ENCODE measurements at regions not wholly inside any gene's neighbourhood (a gene's known extent, or its start where the extent isn't known, plus 50 kb on each side); places are given as distances from the start of the nearest gene placed in this dataset.

DNA sequence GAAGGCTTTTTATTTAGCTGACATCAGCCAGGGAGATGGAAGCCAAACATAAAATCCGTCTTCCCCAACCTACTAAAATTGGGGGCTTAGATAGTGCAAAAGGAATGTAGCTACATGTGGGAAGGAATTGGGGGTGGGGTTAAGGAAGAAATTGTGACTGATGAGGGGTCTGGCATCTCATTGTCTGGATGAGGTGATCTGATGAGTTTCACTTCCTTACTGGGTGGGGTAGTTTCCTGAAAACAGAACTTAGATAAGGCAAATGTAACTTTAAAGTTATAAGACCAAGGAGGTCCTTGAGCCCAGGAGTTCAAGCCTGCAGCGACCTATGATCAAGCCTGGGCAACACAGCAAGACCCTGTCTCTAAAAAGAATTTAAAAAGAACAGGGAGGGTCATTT is 105.5 kb upstream of the NEIL3 start:
- no peak overlapping the region for H3K27ac Mint-ChIP-seq
- H3K36me3 Mint-ChIP-seq, result no peaks in the 10 kb centered on the region
- peak overlapping the region in 1 of 4 donors; percentile 60 for H3K4me3 Mint-ChIP-seq
- no peaks in the 10 kb centered on the region for H3K4me1 Mint-ChIP-seq
- H3K9me3 Mint-ChIP-seq, result peaks cover 2 to 15% (median 2%) of the 10 kb centered on the region in 3 donors
- H3K27me3 Mint-ChIP-seq, result no peaks in the 10 kb centered on the region

DNA sequence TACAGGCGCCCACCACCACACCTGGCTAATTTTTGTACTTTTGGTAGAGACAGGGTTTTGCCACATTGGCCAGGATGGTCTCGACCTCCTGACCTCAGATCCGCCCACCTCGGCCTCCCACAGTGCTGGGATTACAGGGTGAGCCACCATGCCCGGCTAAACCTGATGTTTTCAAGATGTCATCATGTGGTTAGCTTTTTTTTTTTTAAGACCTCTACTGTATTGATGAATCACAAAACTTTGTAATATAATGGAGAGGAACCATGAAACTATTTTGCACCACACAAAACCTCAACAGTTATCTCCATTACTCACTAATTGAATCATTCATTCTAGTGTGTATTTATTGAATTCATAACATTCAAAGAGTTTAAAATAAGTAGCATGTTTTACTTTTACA is 94.7 kb upstream of the NEIL3 start:
- peaks cover 2% of the 10 kb centered on the region for H3K36me3 Mint-ChIP-seq
- H3K9me3 Mint-ChIP-seq, result no peaks in the 10 kb centered on the region
- no peak overlapping the region for H3K4me3 Mint-ChIP-seq
- H3K27me3 Mint-ChIP-seq, result no peaks in the 10 kb centered on the region
- no peak overlapping the region for H3K27ac Mint-ChIP-seq
- no peaks in the 10 kb centered on the region for H3K4me1 Mint-ChIP-seq

DNA sequence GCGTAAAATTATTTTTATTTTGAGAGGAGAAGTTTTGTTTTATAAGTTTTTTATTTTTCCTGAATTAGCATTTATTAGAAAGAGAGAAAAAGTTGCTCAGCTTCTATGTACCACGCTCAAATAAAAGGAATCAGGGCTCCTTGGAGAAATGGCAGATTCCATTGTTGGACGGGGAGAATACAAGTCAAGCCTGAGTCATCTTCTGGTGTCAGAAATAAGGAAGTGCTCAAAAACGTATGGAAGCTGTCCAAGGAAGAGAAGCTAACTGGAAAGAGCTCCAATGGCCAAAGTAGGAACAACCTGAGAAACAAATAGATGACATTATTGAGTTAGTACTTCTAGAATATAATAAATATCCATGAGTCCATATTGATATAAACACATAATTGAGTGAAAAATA is 89.3 kb upstream of the NEIL3 start:
- Mint-ChIP-seq H3K27me3 (no peaks in the 10 kb centered on the region), H3K4me3 (no peak overlapping the region), H3K4me1 (peaks cover 0 to 1% (median 0%) of the 10 kb centered on the region in 3 donors), H3K9me3 (no peaks in the 10 kb centered on the region), H3K36me3 (peaks cover 2% of the 10 kb centered on the region), H3K27ac (no peak overlapping the region)

DNA sequence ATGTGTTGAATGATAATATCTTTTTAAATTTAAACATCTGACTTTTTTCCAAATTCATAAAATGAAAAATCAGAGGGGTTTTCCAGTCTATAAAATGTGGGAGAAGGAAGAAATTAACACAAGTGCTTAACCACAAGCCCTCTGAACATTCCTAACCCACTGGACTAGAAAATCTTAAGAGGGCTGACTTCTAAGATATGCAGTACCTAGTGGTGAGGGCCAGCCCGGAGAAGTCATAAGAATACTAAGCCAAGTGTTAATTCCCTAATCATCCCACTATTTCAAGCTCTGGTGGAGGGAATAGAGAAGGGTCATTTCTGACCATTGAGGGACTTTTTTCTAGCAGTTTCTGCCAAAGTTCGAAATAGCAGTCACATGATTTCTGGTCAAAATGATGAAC is 86.9 kb upstream of the NEIL3 start:
- Mint-ChIP-seq H3K4me3 (no peak overlapping the region), H3K27ac (no peak overlapping the region), H3K27me3 (no peaks in the 10 kb centered on the region), H3K36me3 (peaks cover 2% of the 10 kb centered on the region), H3K9me3 (no peaks in the 10 kb centered on the region), H3K4me1 (peaks cover 0 to 1% (median 0%) of the 10 kb centered on the region in 3 donors)

DNA sequence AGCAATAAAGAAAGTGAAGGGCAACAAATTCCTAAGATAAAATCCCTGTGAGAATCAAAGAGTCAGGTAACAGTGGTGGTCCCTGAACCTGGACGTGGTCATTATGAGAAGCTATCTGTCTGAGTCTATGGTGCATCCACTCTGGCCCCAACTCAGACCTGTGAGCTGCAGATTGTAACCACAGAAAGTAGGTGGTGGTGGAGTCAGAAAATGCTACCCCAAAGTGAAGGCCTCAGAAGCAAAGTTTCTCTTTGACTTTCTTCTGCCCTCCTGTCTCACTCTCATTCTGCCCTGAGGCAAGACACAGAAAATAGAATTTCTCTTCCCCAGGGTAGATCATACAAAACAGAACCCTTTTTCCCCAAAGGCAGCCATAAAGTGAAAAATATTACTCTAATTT is 84.1 kb upstream of the NEIL3 start:
- Mint-ChIP-seq H3K4me1 (peaks cover 0 to 3% (median 1%) of the 10 kb centered on the region in 3 donors), H3K36me3 (no peaks in the 10 kb centered on the region), H3K27me3 (no peaks in the 10 kb centered on the region), H3K9me3 (no peaks in the 10 kb centered on the region), H3K4me3 (no peak overlapping the region), H3K27ac (no peak overlapping the region)

DNA sequence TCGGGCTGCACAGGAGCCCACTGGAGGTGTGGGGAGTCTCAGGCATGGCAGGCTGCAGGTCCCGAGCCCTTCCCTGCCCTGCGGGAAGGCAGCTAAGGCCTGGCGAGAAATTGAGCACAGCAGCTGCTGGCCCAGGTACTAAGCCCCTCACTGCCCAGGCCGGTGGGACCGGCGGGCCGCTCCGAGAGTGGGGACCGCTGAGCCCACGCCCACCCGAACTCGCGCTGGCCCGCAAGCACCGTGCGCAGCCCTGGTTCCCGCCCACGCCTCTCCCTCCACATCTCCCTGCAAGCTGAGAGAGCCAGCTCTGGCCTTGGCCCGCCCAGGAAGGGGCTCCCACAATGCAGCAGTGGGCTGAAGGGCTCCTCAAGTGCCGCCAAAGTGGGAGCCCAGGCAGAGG is 82.0 kb upstream of the NEIL3 start:
- Mint-ChIP-seq H3K27me3 (no peaks in the 10 kb centered on the region), H3K9me3 (no peaks in the 10 kb centered on the region), H3K4me3 (no peak overlapping the region), H3K4me1 (peaks cover 0 to 3% (median 1%) of the 10 kb centered on the region in 3 donors), H3K27ac (no peak overlapping the region), H3K36me3 (no peaks in the 10 kb centered on the region)

DNA sequence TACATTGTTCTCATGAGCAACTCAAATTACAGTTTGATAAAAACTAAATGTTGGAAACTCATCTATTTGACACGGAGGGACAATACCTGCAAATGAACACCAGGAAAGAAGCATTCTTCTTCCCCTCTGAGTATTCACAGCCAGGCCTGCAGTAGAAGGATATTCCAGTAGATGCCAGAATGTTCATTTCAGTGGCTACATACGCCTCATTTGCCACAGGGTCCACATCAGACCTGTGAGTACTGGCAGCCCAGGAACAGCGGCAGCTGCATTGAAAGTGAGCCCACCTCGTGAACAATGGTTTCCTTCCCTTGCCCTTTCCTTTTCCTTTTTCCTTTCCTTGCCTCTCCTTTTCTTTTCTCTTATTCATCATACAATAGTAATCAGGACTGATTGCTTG is 81.1 kb upstream of the NEIL3 start:
- Mint-ChIP-seq H3K4me3 (peak overlapping the region in 1 of 4 donors; percentile 3), H3K27me3 (no peaks in the 10 kb centered on the region), H3K27ac (no peak overlapping the region), H3K4me1 (peaks cover 0 to 3% (median 1%) of the 10 kb centered on the region in 3 donors), H3K36me3 (no peaks in the 10 kb centered on the region), H3K9me3 (no peaks in the 10 kb centered on the region)

DNA sequence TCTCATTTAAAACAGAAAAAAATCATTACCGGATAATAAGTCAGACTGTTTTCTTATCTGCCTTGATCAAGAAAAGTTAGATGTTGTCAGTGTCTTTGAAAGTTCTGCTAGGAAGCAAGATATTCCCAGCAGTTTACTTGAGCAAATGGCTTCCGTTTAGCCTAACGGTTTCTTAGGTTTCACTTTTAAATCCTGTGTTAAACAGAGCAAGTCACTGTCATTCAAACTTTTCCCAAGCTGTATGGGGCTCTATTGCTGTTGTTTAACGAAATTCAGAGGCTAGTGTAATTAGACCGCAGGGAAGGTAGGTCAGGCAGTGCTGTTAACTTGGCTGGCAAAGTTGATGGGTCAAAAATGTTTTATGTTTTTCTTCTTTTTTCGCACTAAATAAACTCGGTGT is 80.3 kb upstream of the NEIL3 start:
- Mint-ChIP-seq H3K27ac (no peak overlapping the region), H3K4me3 (peak overlapping the region in 3 of 4 donors; percentile 35 to 47 (median 35)), H3K4me1 (peaks cover 0 to 3% (median 0%) of the 10 kb centered on the region in 3 donors), H3K9me3 (no peaks in the 10 kb centered on the region), H3K36me3 (no peaks in the 10 kb centered on the region), H3K27me3 (no peaks in the 10 kb centered on the region)

DNA sequence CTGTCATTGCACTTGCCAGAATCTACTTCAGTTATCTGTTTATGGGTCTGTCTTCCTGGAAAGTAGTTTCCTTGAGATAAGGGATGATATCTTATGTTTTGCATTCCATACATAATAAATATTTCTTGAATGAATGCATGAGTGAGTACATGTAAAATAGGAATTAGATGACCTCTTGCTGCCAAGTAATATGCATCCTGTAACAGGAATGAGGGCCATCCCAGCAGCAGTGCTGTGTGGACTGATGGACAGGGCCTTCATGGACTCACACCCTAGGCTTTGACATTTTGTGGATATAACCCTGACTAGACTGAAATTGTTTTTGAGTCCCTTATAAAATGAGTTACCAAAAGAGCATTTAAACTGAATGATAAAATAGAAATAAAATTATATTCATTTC is 77.2 kb upstream of the NEIL3 start:
- peaks cover 0 to 3% (median 0%) of the 10 kb centered on the region in 3 donors for H3K4me1 Mint-ChIP-seq
- no peak overlapping the region for H3K4me3 Mint-ChIP-seq
- H3K9me3 Mint-ChIP-seq, result no peaks in the 10 kb centered on the region
- no peaks in the 10 kb centered on the region for H3K36me3 Mint-ChIP-seq
- H3K27ac Mint-ChIP-seq, result no peak overlapping the region
- no peaks in the 10 kb centered on the region for H3K27me3 Mint-ChIP-seq

DNA sequence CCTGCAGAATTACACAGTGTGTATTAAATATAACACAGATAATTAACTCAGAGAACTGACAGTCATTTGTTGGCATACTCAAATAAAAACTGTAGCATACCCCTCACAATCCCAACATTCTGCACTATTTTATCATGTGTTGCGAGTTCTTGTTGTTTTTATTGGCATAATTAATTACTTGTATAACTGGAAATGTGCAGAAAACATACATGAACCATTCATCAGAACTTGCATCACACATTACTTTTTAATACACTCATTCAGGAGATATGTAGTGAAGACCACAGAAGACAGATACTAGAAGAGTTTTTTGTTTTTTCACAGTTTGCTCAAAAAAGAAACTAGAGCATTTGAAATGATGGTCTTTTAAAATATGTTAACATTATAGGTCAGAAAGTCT is 74.6 kb upstream of the NEIL3 start:
- no peaks in the 10 kb centered on the region for H3K4me1 Mint-ChIP-seq
- no peaks in the 10 kb centered on the region for H3K27me3 Mint-ChIP-seq
- H3K9me3 Mint-ChIP-seq, result no peaks in the 10 kb centered on the region
- H3K27ac Mint-ChIP-seq, result no peak overlapping the region
- H3K4me3 Mint-ChIP-seq, result no peak overlapping the region
- H3K36me3 Mint-ChIP-seq, result no peaks in the 10 kb centered on the region

DNA sequence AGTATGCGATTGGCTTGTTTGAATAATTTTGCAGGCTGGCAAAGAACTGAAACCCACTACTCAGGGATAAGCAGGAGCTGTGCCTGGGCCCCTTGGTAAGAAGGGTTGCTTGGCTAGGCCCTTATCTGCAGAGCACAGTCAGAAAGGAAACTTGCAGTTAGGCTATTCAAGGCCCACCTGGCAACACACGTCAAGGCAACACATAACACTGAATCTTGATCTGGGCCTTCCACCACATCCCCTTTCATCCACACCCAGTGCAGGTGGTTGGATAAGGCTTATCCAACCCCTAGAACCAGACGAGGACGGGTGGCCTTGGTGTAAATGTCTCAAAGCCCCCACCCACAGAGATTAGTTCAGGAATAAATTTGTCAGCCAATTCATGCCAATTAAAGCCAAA is 72.8 kb upstream of the NEIL3 start:
- no peaks in the 10 kb centered on the region for H3K4me1 Mint-ChIP-seq
- peak overlapping the region in 1 of 4 donors; percentile 7 for H3K4me3 Mint-ChIP-seq

DNA sequence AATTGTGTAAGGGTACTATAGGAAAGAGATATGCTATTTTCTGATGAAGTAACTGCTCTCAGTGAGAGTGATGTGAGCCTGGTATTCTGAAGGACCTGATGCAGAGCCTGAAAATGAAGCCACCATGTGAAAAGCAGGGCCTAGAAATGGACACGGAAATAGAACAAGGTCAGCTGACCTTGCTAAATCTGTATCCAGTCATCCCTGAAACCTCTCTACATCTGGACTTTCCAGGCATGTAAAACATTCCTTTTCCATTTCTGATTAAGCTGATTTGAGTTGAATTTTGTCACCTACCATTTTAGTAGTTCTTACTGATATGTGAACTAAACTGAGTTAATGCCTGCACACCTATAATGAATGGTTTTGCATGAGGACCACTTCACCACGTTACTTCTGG is 72.4 kb upstream of the NEIL3 start:
- no peak overlapping the region for H3K27ac Mint-ChIP-seq

More for the DNA sequence above, 72.8 kb upstream of the NEIL3 start:
- Mint-ChIP-seq H3K9me3 (peaks cover 0 to under 1% (median under 1%) of the 10 kb centered on the region in 3 donors), H3K27ac (no peak overlapping the region), H3K36me3 (no peaks in the 10 kb centered on the region), H3K27me3 (no peaks in the 10 kb centered on the region)

DNA sequence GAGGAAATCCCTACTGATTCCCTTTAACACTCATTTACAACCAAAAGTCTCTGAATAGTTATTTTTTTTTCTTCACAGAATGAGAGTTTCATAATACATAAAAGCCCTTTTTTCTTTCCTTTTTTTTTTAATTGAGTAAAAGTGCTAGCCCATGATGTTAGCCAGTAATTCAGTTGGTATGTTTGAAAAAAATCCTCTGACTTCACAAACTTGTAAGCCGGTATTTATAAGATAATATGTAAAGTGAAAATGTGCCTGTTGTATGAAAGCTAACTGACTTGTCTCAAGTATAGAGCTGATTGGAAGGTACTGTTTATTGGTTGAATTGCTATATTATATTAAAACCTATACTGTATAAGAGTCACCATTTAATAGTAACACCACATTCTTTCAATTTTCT is 70.2 kb upstream of the NEIL3 start:
- Mint-ChIP-seq H3K27me3 (no peaks in the 10 kb centered on the region), H3K36me3 (no peaks in the 10 kb centered on the region), H3K27ac (no peak overlapping the region), H3K4me3 (no peak overlapping the region), H3K9me3 (peaks cover 0 to 2% (median 1%) of the 10 kb centered on the region in 3 donors), H3K4me1 (no peaks in the 10 kb centered on the region)

More for the DNA sequence above, 72.4 kb upstream of the NEIL3 start:
- Mint-ChIP-seq H3K4me1 (no peaks in the 10 kb centered on the region), H3K9me3 (peaks cover 0 to 2% (median 1%) of the 10 kb centered on the region in 3 donors), H3K4me3 (no peak overlapping the region), H3K36me3 (no peaks in the 10 kb centered on the region), H3K27me3 (no peaks in the 10 kb centered on the region)

DNA sequence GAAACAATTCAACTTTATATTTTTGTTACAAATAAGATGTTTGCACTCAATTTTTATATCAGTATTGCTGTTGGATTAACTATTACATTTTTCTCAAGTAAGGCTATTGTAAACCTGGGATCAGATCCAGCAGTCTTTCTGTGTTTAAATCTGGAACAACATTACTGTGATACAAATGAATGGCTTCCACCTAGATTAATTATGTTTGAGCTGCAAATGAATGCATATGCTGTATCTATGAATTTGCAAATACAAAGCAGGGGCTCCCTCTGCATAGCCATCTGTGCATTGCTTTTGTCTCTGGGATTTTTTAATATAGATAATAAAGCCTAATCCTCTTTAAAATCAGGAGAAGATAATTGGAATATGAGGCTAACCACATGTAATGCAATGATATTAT is 69.8 kb upstream of the NEIL3 start:
- no peak overlapping the region for H3K4me3 Mint-ChIP-seq
- no peak overlapping the region for H3K27ac Mint-ChIP-seq
- no peaks in the 10 kb centered on the region for H3K27me3 Mint-ChIP-seq
- H3K36me3 Mint-ChIP-seq, result no peaks in the 10 kb centered on the region
- peaks cover 0 to 2% (median 1%) of the 10 kb centered on the region in 3 donors for H3K9me3 Mint-ChIP-seq
- no peaks in the 10 kb centered on the region for H3K4me1 Mint-ChIP-seq

DNA sequence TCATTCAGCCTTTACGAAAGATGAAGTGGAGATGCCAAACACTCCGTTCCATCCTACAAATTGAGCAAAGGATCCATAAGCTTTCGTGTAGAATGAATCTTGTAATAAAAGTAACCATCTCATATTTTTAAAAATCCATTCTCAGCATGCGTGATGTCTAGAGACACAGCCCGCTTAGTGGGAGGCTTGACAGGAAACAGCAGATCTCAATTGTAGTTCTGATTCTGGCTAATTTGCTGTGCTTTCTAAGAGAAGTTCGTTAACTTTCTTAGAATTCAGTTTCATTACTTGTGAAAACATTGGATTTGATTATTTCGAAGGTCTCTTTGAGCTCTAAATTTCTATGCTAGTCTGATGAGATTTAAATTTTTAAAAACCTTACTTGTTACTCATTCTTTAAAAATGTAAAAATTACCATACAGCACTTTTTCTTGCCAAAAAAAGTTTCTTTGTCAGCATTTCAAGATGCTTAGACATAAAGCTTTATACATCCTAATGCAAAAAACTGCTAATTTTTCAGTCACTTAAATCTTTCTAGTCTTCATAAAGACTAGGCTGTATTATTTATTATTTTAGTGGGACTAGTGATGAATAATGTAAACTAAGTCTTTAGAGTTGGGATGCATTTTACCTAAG is 66.9 kb upstream of the NEIL3 start:
- no peak overlapping the region for H3K4me3 Mint-ChIP-seq
- H3K27ac Mint-ChIP-seq, result no peak overlapping the region
- no peaks in the 10 kb centered on the region for H3K27me3 Mint-ChIP-seq
- no peaks in the 10 kb centered on the region for H3K36me3 Mint-ChIP-seq
- no peaks in the 10 kb centered on the region for H3K4me1 Mint-ChIP-seq
- H3K9me3 Mint-ChIP-seq, result peaks cover 0 to 2% (median 1%) of the 10 kb centered on the region in 3 donors
